BLaER1 (cell line): ENCODE measurements at regions not wholly inside any gene's neighbourhood (a gene's known extent, or its start where the extent isn't known, plus 50 kb on each side); places are given as distances from the start of the nearest gene placed in this dataset.
"Not testable (repeated sequence)": the region's sequence is repeated elsewhere in the genome, so short reads cannot be mapped to it uniquely, and the experiment has no call there.

Source experiments
- H3K27ac ChIP-seq: shearing (Covaris generic); formaldehyde crosslinking; 2 replicates; pipeline ENCODE4 v1.8.1; 2022
- H3K27me3 ChIP-seq: shearing (Covaris generic); formaldehyde crosslinking; 2 replicates; pipeline ENCODE4 v1.8.1; 2022
- H3K36me3 ChIP-seq: shearing (Covaris generic); formaldehyde crosslinking; 2 replicates; pipeline ENCODE4 v1.8.1; 2022
- H3K4me1 ChIP-seq: shearing (Covaris generic); formaldehyde crosslinking; 2 replicates; pipeline ENCODE4 v1.8.1; 2022
- H3K4me2 ChIP-seq: shearing (Covaris generic); formaldehyde crosslinking; 2 replicates; pipeline ENCODE4 v1.8.1; 2022
- H3K4me3 ChIP-seq: shearing (Covaris generic); formaldehyde crosslinking; 2 replicates; pipeline ENCODE4 v1.8.1; 2022
- H3K9ac ChIP-seq: shearing (Covaris generic); formaldehyde crosslinking; 2 replicates; pipeline ENCODE4 v1.8.1; 2022
- H3K9me3 ChIP-seq: shearing (Covaris generic); formaldehyde crosslinking; 2 replicates; pipeline ENCODE4 v1.8.1; 2022
- H4K20me1 ChIP-seq: shearing (Covaris generic); formaldehyde crosslinking; 2 replicates; pipeline ENCODE4 v1.8.1; 2022
- Cebpa-rat ChIP-seq: shearing (Covaris generic); IDR thresholded peaks from 2 replicates; pipeline ENCODE4 v1.8.1; 2022

GRCh38 chr11:43122546-43122945, 189.2 kb upstream of the API5 start:
- H3K4me2 ChIP-seq: no peak overlapping the region
- H3K4me3 ChIP-seq: no peak overlapping the region
- H3K27me3 ChIP-seq: no peaks in the 10 kb centered on the region
- H4K20me1 ChIP-seq: no peaks in the 10 kb centered on the region
- H3K36me3 ChIP-seq: no peaks in the 10 kb centered on the region
- no peak overlapping the region for H3K9ac ChIP-seq
- H3K27ac ChIP-seq: no peak overlapping the region
- peaks cover 18% of the 10 kb centered on the region for H3K4me1 ChIP-seq
- H3K9me3 ChIP-seq: no peaks in the 10 kb centered on the region
- TF ChIP-seq Cebpa-rat: no peak

DNA sequence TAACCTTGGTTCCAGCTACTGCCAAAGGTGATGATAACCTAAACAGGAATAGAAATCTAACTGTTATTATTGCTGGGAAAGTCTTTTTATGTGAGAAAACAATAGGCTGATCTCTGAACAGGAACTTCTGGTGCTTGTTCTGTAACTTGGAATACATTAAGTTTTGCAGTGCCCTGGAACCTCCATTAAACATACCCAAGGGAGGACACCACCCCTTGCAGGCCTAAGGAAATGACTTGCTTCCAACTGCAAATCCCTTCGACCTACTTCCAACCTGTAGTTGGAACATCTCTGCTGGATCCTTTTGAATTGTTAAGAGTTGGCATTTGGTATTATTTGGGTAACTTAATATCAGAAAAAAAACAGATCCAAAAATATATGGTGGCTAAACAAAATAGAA, 188.4 kb upstream of the API5 start:
- Histone ChIP-seq H3K4me2 (peak overlapping the region; percentile 30), H3K36me3 (no peaks in the 10 kb centered on the region), H3K9me3 (no peaks in the 10 kb centered on the region), H3K27me3 (no peaks in the 10 kb centered on the region), H4K20me1 (no peaks in the 10 kb centered on the region), H3K4me3 (no peak overlapping the region), H3K27ac (no peak overlapping the region), H3K4me1 (peaks cover 18% of the 10 kb centered on the region), H3K9ac (no peak overlapping the region)
- TF ChIP-seq Cebpa-rat: no peak

DNA sequence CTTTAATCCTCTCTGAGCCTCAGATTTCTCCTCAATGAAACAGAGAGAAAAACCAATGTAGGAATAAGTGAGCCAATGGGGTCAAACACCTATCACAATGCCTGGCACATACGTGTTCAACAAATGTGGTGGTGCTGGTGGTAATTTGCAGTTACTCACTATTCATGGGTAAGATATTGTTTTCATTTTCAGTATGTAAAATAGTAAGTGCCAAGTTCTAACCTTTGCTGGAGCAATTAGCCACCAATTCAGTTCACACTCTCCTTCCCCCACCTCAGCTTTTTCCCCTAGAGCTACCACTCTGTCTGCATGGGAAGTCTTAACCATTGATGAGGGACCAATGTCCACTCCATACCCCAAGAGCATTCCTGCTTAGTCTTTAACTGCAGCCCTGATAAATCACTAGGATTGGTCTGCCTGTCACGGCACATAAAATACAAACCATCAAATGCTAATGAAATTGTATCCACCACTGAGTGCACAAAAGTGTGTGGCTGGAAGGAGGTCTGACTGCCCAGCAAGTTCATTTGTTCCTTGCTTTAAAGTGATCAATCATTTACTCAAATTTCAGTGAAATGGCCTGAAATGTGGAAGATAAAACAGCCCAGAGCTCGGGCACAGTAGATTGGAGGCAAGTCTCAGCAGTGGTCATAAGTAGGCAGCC, 187.4 kb upstream of the API5 start:
- no peak overlapping the region for H3K9ac ChIP-seq
- no peaks in the 10 kb centered on the region for H3K9me3 ChIP-seq
- TF ChIP-seq Cebpa-rat: no peak
- H3K4me1 ChIP-seq: peaks cover 18% of the 10 kb centered on the region
- no peaks in the 10 kb centered on the region for H3K27me3 ChIP-seq
- no peaks in the 10 kb centered on the region for H3K36me3 ChIP-seq
- H3K4me2 ChIP-seq: peak overlapping the region; percentile 30
- H3K4me3 ChIP-seq: no peak overlapping the region
- H4K20me1 ChIP-seq: no peaks in the 10 kb centered on the region
- H3K27ac ChIP-seq: no peak overlapping the region

DNA sequence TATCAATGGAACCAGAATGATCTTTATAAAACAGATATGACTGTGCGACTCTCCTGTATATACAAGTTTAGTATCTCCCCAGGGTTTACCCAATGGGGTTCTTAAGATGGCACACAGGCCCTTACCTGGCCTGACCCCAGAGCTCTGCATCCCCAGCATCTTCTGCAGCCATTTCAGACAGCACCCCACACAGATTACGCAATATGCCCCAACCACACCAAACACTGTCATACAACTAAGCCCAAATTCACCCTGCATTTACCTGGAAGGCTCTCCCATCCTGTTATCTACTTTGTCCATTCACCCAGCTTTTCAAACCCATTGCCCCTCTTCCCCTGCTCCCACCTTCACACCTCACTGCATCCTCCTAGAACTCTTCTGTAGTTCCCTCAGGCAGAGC, 182.5 kb upstream of the API5 start:
- Histone ChIP-seq H3K4me2 (no peak overlapping the region), H3K4me3 (no peak overlapping the region), H3K36me3 (no peaks in the 10 kb centered on the region), H3K9me3 (no peaks in the 10 kb centered on the region), H4K20me1 (no peaks in the 10 kb centered on the region), H3K27ac (no peak overlapping the region), H3K9ac (no peak overlapping the region), H3K4me1 (peaks cover 7% of the 10 kb centered on the region), H3K27me3 (no peaks in the 10 kb centered on the region)
- TF ChIP-seq Cebpa-rat: peak; percentile 80

GRCh38 chr11:43130616-43131015, 181.2 kb upstream of the API5 start:
- H3K4me2 ChIP-seq: no peak overlapping the region
- TF ChIP-seq Cebpa-rat: no peak

DNA sequence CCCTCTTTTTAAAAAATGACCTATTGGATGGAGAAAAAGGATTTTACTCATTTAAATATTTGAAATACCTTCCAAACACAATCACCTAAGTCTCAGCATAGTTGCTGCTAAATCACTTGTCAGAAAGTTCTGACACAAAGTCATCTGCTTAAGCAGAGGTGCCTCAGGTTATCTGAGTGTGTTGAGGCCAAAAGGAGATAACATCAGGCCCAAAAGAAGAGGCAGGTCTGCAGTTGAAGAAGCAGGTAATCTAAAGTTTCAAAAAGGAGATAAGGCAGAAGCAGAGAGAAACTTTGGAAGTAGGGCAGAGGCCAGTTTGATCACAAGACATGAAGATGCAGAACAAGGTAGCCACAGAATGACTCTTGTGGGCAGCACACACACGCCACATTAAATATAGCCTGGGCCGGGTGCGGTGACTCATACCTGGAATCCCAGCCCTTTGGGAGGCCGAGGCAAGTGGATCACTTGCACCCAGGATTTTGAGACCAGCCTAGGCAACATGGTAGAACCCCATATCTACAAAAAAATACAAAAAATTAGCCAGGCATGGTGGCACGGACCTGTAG, 175.7 kb upstream of the API5 start:
- no peak for TF ChIP-seq Cebpa-rat
- Histone ChIP-seq H4K20me1 (no peaks in the 10 kb centered on the region), H3K27me3 (no peaks in the 10 kb centered on the region), H3K9ac (no peak overlapping the region), H3K27ac (no peak overlapping the region), H3K4me1 (no peaks in the 10 kb centered on the region), H3K36me3 (no peaks in the 10 kb centered on the region), H3K9me3 (no peaks in the 10 kb centered on the region), H3K4me2 (no peak overlapping the region), H3K4me3 (no peak overlapping the region)

More at GRCh38 chr11:43130616-43131015, 181.2 kb upstream of the API5 start:
- H3K27me3 ChIP-seq: no peaks in the 10 kb centered on the region
- H4K20me1 ChIP-seq: no peaks in the 10 kb centered on the region
- no peak overlapping the region for H3K4me3 ChIP-seq
- no peak overlapping the region for H3K9ac ChIP-seq
- no peaks in the 10 kb centered on the region for H3K36me3 ChIP-seq
- H3K27ac ChIP-seq: no peak overlapping the region
- H3K9me3 ChIP-seq: no peaks in the 10 kb centered on the region
- H3K4me1 ChIP-seq: no peaks in the 10 kb centered on the region

DNA sequence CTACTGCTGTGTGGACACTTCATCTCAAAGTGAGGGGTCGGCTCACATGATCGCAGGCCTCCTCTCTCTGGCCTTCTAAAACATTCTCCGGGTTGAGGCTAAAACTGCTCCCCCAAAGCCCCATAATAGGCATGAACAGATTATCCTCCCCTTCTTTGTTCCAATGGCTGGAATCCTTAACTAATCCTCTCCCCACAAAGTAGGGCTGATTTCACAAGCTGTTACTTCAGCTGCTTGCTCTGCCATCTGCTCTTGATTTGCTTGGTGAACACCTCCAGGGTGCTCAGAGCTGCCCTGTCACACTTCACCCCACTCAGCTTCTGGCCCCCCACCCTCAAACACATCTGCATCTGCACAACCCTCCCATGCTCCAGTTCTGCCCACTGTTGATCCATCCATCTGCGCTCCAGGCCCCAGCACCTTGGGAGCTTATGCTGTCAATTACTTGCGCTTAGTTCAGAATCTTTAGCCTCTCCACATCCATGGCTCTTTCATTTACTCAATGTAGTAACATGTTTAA, 173.1 kb upstream of the API5 start:
- Histone ChIP-seq H3K27me3 (no peaks in the 10 kb centered on the region), H3K4me3 (no peak overlapping the region), H3K9ac (no peak overlapping the region), H3K4me2 (no peak overlapping the region), H3K36me3 (no peaks in the 10 kb centered on the region), H3K9me3 (0 out of 2 replicates have a peak, but pooled peaks cover 6% of the 10 kb centered on the region), H4K20me1 (no peaks in the 10 kb centered on the region), H3K4me1 (no peaks in the 10 kb centered on the region), H3K27ac (no peak overlapping the region)
- no peak for TF ChIP-seq Cebpa-rat

DNA sequence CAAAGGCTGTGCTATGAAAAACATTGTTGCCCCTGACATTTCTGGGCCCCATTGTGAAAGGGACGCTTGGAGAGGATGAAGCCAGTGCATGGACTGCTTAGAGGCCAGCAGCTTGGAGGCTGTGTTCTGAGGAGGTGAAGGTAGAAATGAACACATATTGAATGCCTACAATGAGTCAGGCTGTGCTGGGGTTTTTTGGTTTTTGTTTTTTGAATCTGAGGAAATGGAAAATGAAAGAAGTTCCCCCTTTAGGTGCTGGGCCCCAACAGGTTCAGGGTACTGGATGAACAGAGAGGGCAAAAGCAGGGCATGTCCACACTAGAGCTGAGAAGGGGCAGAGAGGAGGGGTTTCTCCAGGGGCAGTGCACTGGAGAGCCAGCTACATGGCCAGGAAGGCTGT, 166.1 kb upstream of the API5 start:
- Histone ChIP-seq H3K27me3 (no peaks in the 10 kb centered on the region), H3K36me3 (no peaks in the 10 kb centered on the region), H3K4me2 (no peak overlapping the region), H4K20me1 (no peaks in the 10 kb centered on the region), H3K4me3 (no peak overlapping the region), H3K4me1 (no peaks in the 10 kb centered on the region), H3K9me3 (0 out of 2 replicates have a peak, but pooled peaks cover 6% of the 10 kb centered on the region), H3K9ac (no peak overlapping the region), H3K27ac (no peak overlapping the region)
- no peak for TF ChIP-seq Cebpa-rat

GRCh38 chr11:43150697-43151096, 161.1 kb upstream of the API5 start:
- H3K4me1 ChIP-seq: no peaks in the 10 kb centered on the region
- H3K4me3 ChIP-seq: no peak overlapping the region
- H4K20me1 ChIP-seq: no peaks in the 10 kb centered on the region
- no peaks in the 10 kb centered on the region for H3K27me3 ChIP-seq
- no peak overlapping the region for H3K27ac ChIP-seq
- H3K9ac ChIP-seq: no peak overlapping the region
- no peaks in the 10 kb centered on the region for H3K9me3 ChIP-seq
- no peak overlapping the region for H3K4me2 ChIP-seq
- TF ChIP-seq Cebpa-rat: no peak
- H3K36me3 ChIP-seq: no peaks in the 10 kb centered on the region

DNA sequence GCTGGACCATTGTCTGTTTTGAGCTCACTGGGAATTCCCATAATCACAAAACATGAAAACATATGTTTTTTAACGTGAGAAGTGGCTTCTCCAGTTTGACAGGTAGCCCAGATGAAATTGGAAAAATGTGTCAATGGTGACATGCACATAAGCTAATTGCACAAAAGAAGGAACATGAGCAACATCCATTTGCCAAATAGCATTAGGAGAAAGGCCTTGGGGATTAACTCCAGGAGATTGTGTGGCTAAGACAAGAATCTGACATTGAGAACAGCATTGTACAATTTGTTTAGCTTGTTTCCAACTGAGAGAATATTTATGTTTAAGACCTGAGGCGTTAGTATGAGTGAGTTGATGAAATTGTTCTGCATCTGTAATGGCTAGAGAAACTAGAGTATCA, 147.0 kb upstream of the API5 start:
- Histone ChIP-seq H3K4me2 (no peak overlapping the region), H3K36me3 (no peaks in the 10 kb centered on the region), H4K20me1 (no peaks in the 10 kb centered on the region), H3K4me1 (no peaks in the 10 kb centered on the region), H3K27me3 (no peaks in the 10 kb centered on the region), H3K9me3 (no peaks in the 10 kb centered on the region), H3K4me3 (no peak overlapping the region), H3K9ac (no peak overlapping the region), H3K27ac (no peak overlapping the region)
- TF ChIP-seq Cebpa-rat: no peak

- H4K20me1 ChIP-seq, H3K4me2 ChIP-seq, H3K4me1 ChIP-seq, H3K9me3 ChIP-seq, H3K9ac ChIP-seq, H3K4me3 ChIP-seq, H3K36me3 ChIP-seq, H3K27me3 ChIP-seq, H3K27ac ChIP-seq: not testable (repeated sequence)
Measured at GRCh38 chr11:43165393-43165792, 146.4 kb upstream of the API5 start.

GRCh38 chr11:43168241-43168640, 143.6 kb upstream of the API5 start:
- H4K20me1 ChIP-seq, H3K9me3 ChIP-seq, H3K36me3 ChIP-seq, H3K4me1 ChIP-seq, H3K4me2 ChIP-seq, H3K9ac ChIP-seq, H3K27ac ChIP-seq, H3K27me3 ChIP-seq, H3K4me3 ChIP-seq: not testable (repeated sequence)
